ENCODE measurements at regions not wholly inside any gene's neighbourhood (a gene's known extent, or its start where the extent isn't known, plus 50 kb on each side); places are given as distances from the start of the nearest gene placed in this dataset.

DNA sequence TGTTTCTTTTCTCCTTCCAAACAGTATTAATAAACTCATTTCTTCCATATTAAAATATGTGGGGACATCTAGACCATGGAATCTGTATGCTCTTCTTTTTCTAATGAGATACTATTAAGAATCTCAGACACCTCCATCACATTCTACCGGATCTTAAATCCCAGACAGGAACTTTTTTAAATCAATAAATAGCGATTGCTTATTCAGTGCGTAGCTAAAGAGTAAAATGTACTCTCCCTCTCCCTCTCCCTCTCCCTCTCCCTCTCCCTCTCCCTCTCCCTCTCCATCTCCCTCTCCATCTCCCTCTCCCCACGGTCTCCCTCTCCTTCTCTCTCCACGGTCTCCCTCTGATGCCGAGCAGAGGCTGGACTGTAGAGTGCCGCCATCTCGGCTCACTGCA lies 297.0 kb downstream of the HNRNPD start:
- H3K27me3 Mint-ChIP-seq (ENCODE audit: low read depth in 2 of 2): peaks cover 0 to 1% of the 10 kb centered on the region in 2 donors
- no peaks in the 10 kb centered on the region for H3K9me3 Mint-ChIP-seq
- Histone ChIP-seq H3K36me3 (ENCODE audit: control insufficient read depth, insufficient read depth, low read length) (no peaks in the 10 kb centered on the region), H3K4me3 (ENCODE audit: low read length) (no peak overlapping the region), H3K27me3 (ENCODE audit: control insufficient read depth, insufficient read depth, low read length) (no peaks in the 10 kb centered on the region), H3K27ac (ENCODE audit: low read length) (no peak overlapping the region), H3K4me1 (ENCODE audit: control insufficient read depth, insufficient read depth, low read length) (no peaks in the 10 kb centered on the region), H3K9me3 (ENCODE audit: control insufficient read depth, insufficient read depth, low read length) (no peaks in the 10 kb centered on the region)
- WGBS (ENCODE audit: insufficient coverage): 91% methylated on average over 8 of the region's 8 CpGs
- H3K4me1 Mint-ChIP-seq: no peaks in the 10 kb centered on the region
- intact Hi-C loops (cut with micrococcal nuclease): no loop called here
- TF ChIP-seq, protein P1, sequence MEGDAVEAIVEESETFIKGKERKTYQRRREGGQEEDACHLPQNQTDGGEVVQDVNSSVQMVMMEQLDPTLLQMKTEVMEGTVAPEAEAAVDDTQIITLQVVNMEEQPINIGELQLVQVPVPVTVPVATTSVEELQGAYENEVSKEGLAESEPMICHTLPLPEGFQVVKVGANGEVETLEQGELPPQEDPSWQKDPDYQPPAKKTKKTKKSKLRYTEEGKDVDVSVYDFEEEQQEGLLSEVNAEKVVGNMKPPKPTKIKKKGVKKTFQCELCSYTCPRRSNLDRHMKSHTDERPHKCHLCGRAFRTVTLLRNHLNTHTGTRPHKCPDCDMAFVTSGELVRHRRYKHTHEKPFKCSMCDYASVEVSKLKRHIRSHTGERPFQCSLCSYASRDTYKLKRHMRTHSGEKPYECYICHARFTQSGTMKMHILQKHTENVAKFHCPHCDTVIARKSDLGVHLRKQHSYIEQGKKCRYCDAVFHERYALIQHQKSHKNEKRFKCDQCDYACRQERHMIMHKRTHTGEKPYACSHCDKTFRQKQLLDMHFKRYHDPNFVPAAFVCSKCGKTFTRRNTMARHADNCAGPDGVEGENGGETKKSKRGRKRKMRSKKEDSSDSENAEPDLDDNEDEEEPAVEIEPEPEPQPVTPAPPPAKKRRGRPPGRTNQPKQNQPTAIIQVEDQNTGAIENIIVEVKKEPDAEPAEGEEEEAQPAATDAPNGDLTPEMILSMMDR (IDR thresholded peaks at IDR 0.05): no peak
- no peak overlapping the region for H3K4me3 Mint-ChIP-seq
- no peak for ATAC-seq
- no peak overlapping the region for H3K27ac Mint-ChIP-seq
- H3K36me3 Mint-ChIP-seq: no peaks in the 10 kb centered on the region
- DNase-seq: no peak

DNA sequence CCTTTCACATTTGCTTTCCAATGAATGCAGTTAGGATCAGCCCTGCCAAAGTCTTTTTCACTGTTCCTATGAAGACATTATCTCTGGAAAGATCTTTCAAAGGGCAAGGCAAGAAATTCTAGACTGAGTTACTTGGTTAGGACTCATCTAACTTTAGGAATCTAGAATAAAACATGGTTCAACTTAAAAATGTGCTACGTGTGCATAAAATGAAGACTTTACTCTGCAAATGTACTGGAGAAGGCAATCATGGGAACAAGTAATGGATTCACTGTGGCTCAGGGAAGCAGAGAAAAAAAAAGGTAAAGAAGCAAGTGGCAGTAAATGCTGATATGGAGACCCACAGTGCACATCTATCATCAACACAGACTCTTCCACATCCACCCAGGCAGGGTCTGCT lies 297.4 kb downstream of the HNRNPD start:
- Mint-ChIP-seq H3K4me3 (no peak overlapping the region), H3K27me3 (ENCODE audit: low read depth in 2 of 2) (no peaks in the 10 kb centered on the region), H3K4me1 (no peaks in the 10 kb centered on the region), H3K27ac (no peak overlapping the region), H3K9me3 (no peaks in the 10 kb centered on the region), H3K36me3 (no peaks in the 10 kb centered on the region)
- no peak overlapping the region for H3K27ac ChIP-seq (ENCODE audit: low read length)
- TF ChIP-seq, protein P1 (IDR thresholded peaks at IDR 0.05): no peak
- DNase-seq (no peak), ATAC-seq (no peak)
- no peaks in the 10 kb centered on the region for H3K27me3 ChIP-seq (ENCODE audit: control insufficient read depth, insufficient read depth, low read length)
- H3K4me3 ChIP-seq (ENCODE audit: low read length): no peak overlapping the region
- WGBS (ENCODE audit: insufficient coverage): 100% methylated on average over 1 of the region's 1 CpG
- intact Hi-C loops (cut with micrococcal nuclease): no loop called here
- H3K9me3 ChIP-seq (ENCODE audit: control insufficient read depth, insufficient read depth, low read length): no peaks in the 10 kb centered on the region
- no peaks in the 10 kb centered on the region for H3K36me3 ChIP-seq (ENCODE audit: control insufficient read depth, insufficient read depth, low read length)
- no peaks in the 10 kb centered on the region for H3K4me1 ChIP-seq (ENCODE audit: control insufficient read depth, insufficient read depth, low read length)

DNA sequence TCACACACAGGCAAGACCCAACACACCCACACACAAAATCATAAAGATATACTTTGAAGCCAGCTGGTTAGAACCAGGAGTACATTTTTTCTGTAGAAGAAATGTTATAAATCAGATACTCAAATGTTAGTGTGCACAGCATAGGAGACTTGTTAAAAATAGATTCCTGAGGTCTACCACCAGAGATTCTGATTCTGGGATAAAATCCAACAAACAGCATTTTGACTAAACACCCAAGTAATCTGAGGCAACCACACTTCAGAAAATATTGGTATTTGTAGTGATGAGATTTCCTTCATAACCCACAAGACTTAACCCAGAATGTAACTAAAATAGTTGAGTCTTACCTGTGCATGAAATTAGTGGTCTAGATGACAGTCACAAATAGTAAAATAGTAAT lies 301.8 kb downstream of the HNRNPD start:
- intact Hi-C loops (cut with micrococcal nuclease): no loop called here

More for the DNA sequence above, 301.8 kb downstream of the HNRNPD start:
- no peaks in the 10 kb centered on the region for H3K27me3 ChIP-seq (ENCODE audit: control insufficient read depth, insufficient read depth, low read length)
- DNase-seq (no peak), ATAC-seq (no peak)
- H3K36me3 ChIP-seq (ENCODE audit: control insufficient read depth, insufficient read depth, low read length): no peaks in the 10 kb centered on the region
- no peaks in the 10 kb centered on the region for H3K4me1 ChIP-seq (ENCODE audit: control insufficient read depth, insufficient read depth, low read length)
- TF ChIP-seq, protein P1 (IDR thresholded peaks at IDR 0.05): no peak
- H3K9me3 ChIP-seq (ENCODE audit: control insufficient read depth, insufficient read depth, low read length): no peaks in the 10 kb centered on the region
- no peaks in the 10 kb centered on the region for H3K27me3 Mint-ChIP-seq (ENCODE audit: low read depth in 2 of 2)
- H3K4me3 Mint-ChIP-seq: no peak overlapping the region
- no peaks in the 10 kb centered on the region for H3K36me3 Mint-ChIP-seq
- no peak overlapping the region for H3K4me3 ChIP-seq (ENCODE audit: low read length)
- peaks cover 0 to 3% of the 10 kb centered on the region in 2 donors for H3K9me3 Mint-ChIP-seq
- H3K4me1 Mint-ChIP-seq: no peaks in the 10 kb centered on the region
- H3K27ac ChIP-seq (ENCODE audit: low read length): no peak overlapping the region
- H3K27ac Mint-ChIP-seq: no peak overlapping the region

All from natural killer cell (primary cell).